Lower lobe of right lung (tissue), 2 donors: ENCODE measurements at regions not wholly inside any gene's neighbourhood (a gene's known extent, or its start where the extent isn't known, plus 50 kb on each side); places are given as distances from the start of the nearest gene placed in this dataset.
"Not testable (repeated sequence)": the region's sequence is repeated elsewhere in the genome, so short reads cannot be mapped to it uniquely, and the experiment has no call there.

ENCODE experiments used
- ATAC-seq, 2 donors: fragments of 200-7000 bp; cut with Tn5 transposase; one replicate each; pipeline ENCODE4 v1.9.1; 2020 to 2022; ENCODE audit warnings: mild to moderate bottlenecking in 2 of 2, moderate library complexity in 2 of 2
- DNase-seq: peaks from one replicate; pipeline ENCODE4 v3.0.0-alpha.2; 2020
- H3K27ac ChIP-seq: fragments of 200-600 bp; one replicate; pipeline ENCODE4 v1.8.0; 2022
- H3K27me3 ChIP-seq: fragments of 200-600 bp; one replicate; pipeline ENCODE4 v1.8.0; 2022; ENCODE audit warnings: low read depth
- H3K36me3 ChIP-seq: fragments of 200-600 bp; one replicate; pipeline ENCODE4 v1.8.0; 2022; ENCODE audit warnings: mild to moderate bottlenecking
- H3K4me1 ChIP-seq: fragments of 200-600 bp; one replicate; pipeline ENCODE4 v1.8.0; 2022
- H3K4me3 ChIP-seq: fragments of 200-600 bp; one replicate; pipeline ENCODE4 v1.8.0; 2022; ENCODE audit warnings: mild to moderate bottlenecking
- H3K9me3 ChIP-seq: fragments of 200-600 bp; one replicate; pipeline ENCODE4 v1.8.0; 2022
- CTCF ChIP-seq: fragments of 200-600 bp; IDR thresholded peaks from one replicate; pipeline ENCODE4 v1.8.0; 2022; ENCODE audit warnings: antibody characterized with exemption, mild to moderate bottlenecking
- intact Hi-C: fragments of 100-400 bp; cut with DNase I; formaldehyde crosslinking; loops from one replicate; pipeline ENCODE4 v1.11.0; 2022
- donor health status: DM: no; HTN: yes; CAD: no; lungs with severe emphysema.

DNA sequence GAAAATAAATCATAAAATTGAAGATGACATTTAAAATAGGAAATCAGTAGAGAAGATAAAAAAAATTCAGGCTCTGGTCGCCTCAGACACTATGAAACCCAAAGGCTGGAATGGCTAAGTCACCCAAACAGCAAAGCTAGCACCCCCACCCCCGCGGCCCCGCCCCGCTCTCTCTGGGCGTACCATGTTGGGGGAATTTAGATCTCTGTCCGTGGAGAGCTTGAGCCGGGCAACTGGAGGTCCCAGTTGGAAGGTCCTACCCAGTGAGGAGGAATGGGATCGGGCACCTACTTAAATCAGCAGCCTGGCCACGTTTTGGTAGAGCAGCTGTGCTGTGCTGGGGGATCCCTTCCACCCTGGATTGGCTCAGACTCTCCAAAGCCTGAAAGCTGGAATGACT, 150.6 kb upstream of the ANKRD55 start:
- no peak for TF ChIP-seq CTCF
- no peaks in the 10 kb centered on the region for H3K4me1 ChIP-seq
- H3K27me3 ChIP-seq = no peaks in the 10 kb centered on the region
- no peak for ATAC-seq
- H3K4me3 ChIP-seq = no peak overlapping the region
- no peaks in the 10 kb centered on the region for H3K9me3 ChIP-seq
- H3K27ac ChIP-seq = no peak overlapping the region
- H3K36me3 ChIP-seq = no peaks in the 10 kb centered on the region
- intact Hi-C loops = no loop called here
- DNase-seq = no peak

DNA sequence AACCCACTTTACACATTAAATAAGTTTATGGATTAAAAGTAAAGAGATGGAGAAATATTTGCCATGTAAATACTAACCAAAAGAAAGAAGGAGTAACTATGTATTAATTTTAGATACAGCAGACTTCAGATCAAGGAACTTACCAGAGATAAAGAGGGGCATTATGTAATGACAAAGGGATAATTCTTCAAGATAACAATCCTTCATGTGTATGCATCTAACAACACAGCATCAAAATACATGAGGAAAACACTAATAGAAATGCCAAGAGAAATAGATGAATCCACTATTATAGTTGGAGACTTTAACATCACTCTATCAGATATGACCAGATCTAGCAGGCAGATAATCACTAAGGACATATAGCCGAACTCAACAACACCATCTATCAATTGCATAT, 149.8 kb upstream of the ANKRD55 start:
- no peaks in the 10 kb centered on the region for H3K27me3 ChIP-seq
- H3K9me3 ChIP-seq = no peaks in the 10 kb centered on the region
- intact Hi-C loops = no loop called here
- no peak overlapping the region for H3K4me3 ChIP-seq
- DNase-seq (no peak), ATAC-seq (no peak)
- TF ChIP-seq CTCF = no peak
- no peak overlapping the region for H3K27ac ChIP-seq
- no peaks in the 10 kb centered on the region for H3K4me1 ChIP-seq
- no peaks in the 10 kb centered on the region for H3K36me3 ChIP-seq

DNA sequence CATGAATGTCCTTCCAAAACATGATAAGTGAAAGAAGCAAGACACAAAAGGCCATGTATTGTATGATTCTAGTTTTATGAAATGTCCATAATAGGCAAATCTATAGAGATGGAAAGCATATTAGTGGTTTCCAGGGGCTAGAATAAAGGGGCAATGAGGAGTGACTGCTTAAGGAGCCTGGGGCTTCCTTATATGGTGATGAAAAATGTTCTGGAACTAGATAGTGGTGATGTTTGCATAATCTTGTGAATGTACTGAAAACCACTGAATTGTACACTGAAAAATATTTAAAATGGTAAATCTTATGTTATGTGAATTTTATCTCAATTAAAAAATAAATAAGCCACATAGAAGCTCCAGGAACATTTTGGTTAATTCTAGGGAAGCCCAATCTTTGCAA, 144.4 kb upstream of the ANKRD55 start:
- Histone ChIP-seq H3K27ac (no peak overlapping the region), H3K27me3 (no peaks in the 10 kb centered on the region), H3K4me3 (no peak overlapping the region), H3K9me3 (peaks cover 7% of the 10 kb centered on the region), H3K4me1 (no peaks in the 10 kb centered on the region), H3K36me3 (no peaks in the 10 kb centered on the region)
- intact Hi-C loops = no loop called here
- ATAC-seq (no peak), DNase-seq (no peak)
- TF ChIP-seq CTCF = no peak

DNA sequence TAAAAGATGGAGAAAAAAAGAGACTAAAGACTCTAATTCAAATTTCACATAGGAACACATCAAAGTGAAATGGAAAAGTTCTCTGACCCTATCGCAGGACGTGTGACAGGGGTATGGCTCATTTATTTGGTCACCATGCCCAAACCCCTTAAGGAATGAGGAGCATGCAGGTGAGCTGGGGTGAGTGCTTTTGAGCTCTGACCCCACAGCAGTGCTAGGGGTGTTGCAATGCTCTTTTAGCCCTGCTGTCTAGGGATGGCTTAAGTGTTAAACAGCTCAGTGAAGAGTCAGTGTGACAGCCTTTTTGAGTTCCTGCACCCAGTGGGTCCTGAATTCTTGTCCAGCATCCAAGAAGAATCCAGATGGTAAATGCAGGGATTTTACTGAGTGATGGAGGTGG, 143.0 kb upstream of the ANKRD55 start:
- intact Hi-C loops = no loop called here
- Histone ChIP-seq H3K4me3 (no peak overlapping the region), H3K27me3 (no peaks in the 10 kb centered on the region), H3K36me3 (no peaks in the 10 kb centered on the region), H3K27ac (no peak overlapping the region), H3K4me1 (no peaks in the 10 kb centered on the region), H3K9me3 (peaks cover 7% of the 10 kb centered on the region)
- TF ChIP-seq CTCF = no peak
- DNase-seq (no peak), ATAC-seq (no peak)

GRCh38 chr5:56375011-56375410, 141.9 kb upstream of the ANKRD55 start:
- DNase-seq = no peak
- Histone ChIP-seq H3K9me3 (peaks cover 7% of the 10 kb centered on the region), H3K4me3 (no peak overlapping the region), H3K4me1 (no peaks in the 10 kb centered on the region), H3K27me3 (no peaks in the 10 kb centered on the region), H3K36me3 (no peaks in the 10 kb centered on the region), H3K27ac (no peak overlapping the region)
- ATAC-seq = no peak
- TF ChIP-seq CTCF = no peak
- intact Hi-C loops = no loop called here

DNA sequence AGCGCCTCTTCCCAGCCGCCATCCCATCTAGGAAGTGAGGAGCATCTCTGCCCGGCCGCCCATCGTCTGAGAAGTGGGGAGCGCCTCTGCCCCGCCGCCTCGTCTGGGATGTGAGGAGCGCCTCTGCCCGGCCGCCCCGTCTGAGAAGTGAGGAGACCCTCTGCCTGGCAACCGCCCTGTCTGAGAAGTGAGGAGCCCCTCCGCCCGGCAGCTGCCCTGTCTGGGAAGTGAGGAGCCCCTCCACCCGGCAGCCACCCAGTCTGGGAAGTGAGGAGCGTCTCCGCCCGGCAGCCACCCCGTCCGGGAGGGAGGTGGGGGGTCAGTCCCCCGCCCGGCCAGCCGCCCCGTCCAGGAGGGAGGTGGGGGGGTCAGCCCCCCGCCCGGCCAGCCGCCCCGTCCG, 139.4 kb upstream of the ANKRD55 start:
- H3K27ac ChIP-seq, H3K4me3 ChIP-seq, H3K9me3 ChIP-seq, H3K4me1 ChIP-seq, ATAC-seq, DNase-seq, intact Hi-C loops, H3K27me3 ChIP-seq, H3K36me3 ChIP-seq: not testable (repeated sequence)
